OCI-LY1 (cell line): ENCODE measurements at regions not wholly inside any gene's neighbourhood (a gene's known extent, or its start where the extent isn't known, plus 50 kb on each side); places are given as distances from the start of the nearest gene placed in this dataset.

Experiments
- H2AFZ ChIP-seq: fragments of 200-600 bp; sonication (generic), shearing (Covaris generic); 2 replicates; pipeline ENCODE4 v1.6.0; 2014; ENCODE audit warnings: antibody characterized with exemption, mild to moderate bottlenecking, low read length
- H3F3A ChIP-seq: fragments of 200-600 bp; sonication (generic), shearing (Covaris generic); 2 replicates; pipeline ENCODE4 v1.6.0; 2014; ENCODE audit warnings: mild to moderate bottlenecking, antibody characterized with exemption, low read length, moderate library complexity; ENCODE audit not compliant: insufficient read depth
- H3K27ac ChIP-seq: fragments of 200-600 bp; sonication (generic); 2 replicates; pipeline ENCODE4 v1.5.1; 2014; ENCODE audit warnings: low read length, mixed run types, mild to moderate bottlenecking, low read depth; ENCODE audit not compliant: poor library complexity, severe bottlenecking
- H3K27me3 ChIP-seq: fragments of 200-600 bp; sonication (generic); 2 replicates; pipeline ENCODE4 v1.6.0; 2014; ENCODE audit warnings: antibody characterized with exemption, mild to moderate bottlenecking, low read length, moderate library complexity; ENCODE audit not compliant: insufficient read depth
- H3K36me3 ChIP-seq: fragments of 200-600 bp; sonication (generic); 2 replicates; pipeline ENCODE4 v1.6.1; 2014; ENCODE audit warnings: mild to moderate bottlenecking, antibody characterized with exemption, low read length, moderate library complexity, mixed read lengths; ENCODE audit not compliant: insufficient read depth
- H3K4me1 ChIP-seq: fragments of 200-600 bp; sonication (generic); 2 replicates; pipeline ENCODE4 v1.5.1; 2014; ENCODE audit warnings: mild to moderate bottlenecking, low read length, moderate library complexity; ENCODE audit not compliant: insufficient read depth, severe bottlenecking
- H3K4me2 ChIP-seq: fragments of 200-600 bp; sonication (generic), shearing (Covaris generic); 2 replicates; pipeline ENCODE4 v1.6.1; 2014; ENCODE audit warnings: low read length
- H3K4me3 ChIP-seq: fragments of 200-600 bp; sonication (generic); 2 replicates; pipeline ENCODE4 v1.5.1; 2014; ENCODE audit warnings: low read length, low read depth, mild to moderate bottlenecking, mixed read lengths; ENCODE audit not compliant: poor library complexity, severe bottlenecking
- H3K79me2 ChIP-seq: fragments of 200-600 bp; shearing (Covaris generic); 2 replicates; pipeline ENCODE4 v1.6.1; 2016; ENCODE audit warnings: mixed run types, low read length, mixed read lengths; ENCODE audit not compliant: insufficient read depth
- H3K9ac ChIP-seq: fragments of 200-600 bp; sonication (generic), shearing (Covaris generic); 2 replicates; pipeline ENCODE4 v1.6.1; 2014; ENCODE audit warnings: mild to moderate bottlenecking, low read length, mixed read lengths
- H3K9me2 ChIP-seq: fragments of 200-600 bp; sonication (generic), shearing (Covaris generic); 2 replicates; pipeline ENCODE4 v1.6.1; 2014; ENCODE audit warnings: low read depth, mild to moderate bottlenecking, low read length, mixed read lengths
- H3K9me3 ChIP-seq: fragments of 200-600 bp; shearing (Covaris generic); 2 replicates; pipeline ENCODE4 v1.6.1; 2014; ENCODE audit warnings: low read length, mixed read lengths
- H4K20me1 ChIP-seq: fragments of 200-600 bp; sonication (generic), shearing (Covaris generic); 2 replicates; pipeline ENCODE4 v1.6.0; 2016; ENCODE audit warnings: mild to moderate bottlenecking, low read length; ENCODE audit not compliant: insufficient read depth
- EZH2 ChIP-seq: fragments of 200-600 bp; sonication (generic), shearing (Covaris generic); IDR thresholded peaks from 2 replicates; pipeline ENCODE4 v1.8.0; 2017; ENCODE audit warnings: borderline replicate concordance, mixed run types, mild to moderate bottlenecking, antibody characterized with exemption, low read length, moderate library complexity, mixed read lengths
- TF ChIP-seq, protein P1 (sequence below): fragments of 200-600 bp; sonication (generic), shearing (Covaris generic); IDR thresholded peaks from 2 replicates; pipeline ENCODE4 v1.5.1; 2017; ENCODE audit warnings: mild to moderate bottlenecking, antibody characterized with exemption, low read length, moderate library complexity, mixed read lengths

DNA sequence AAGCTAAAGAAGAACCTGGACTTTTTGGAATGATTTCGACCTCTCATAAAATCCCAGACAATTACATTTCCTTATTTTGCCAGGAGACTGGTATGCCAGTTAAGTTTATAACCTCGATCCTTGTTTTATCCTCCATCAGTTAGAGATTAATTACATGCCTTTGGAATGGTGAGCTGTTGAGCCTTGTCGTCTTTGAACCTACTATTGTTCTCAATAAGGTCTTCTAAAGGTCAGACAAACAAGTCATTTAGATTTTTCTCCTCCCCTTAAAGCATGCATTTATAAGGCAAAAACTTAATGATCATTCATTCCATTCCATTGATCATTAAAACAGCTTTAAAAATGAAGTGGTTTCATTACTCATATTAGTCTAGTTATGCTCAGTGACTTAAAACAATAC lies 304.9 kb downstream of the DOCK8 start:
- no peak for TF ChIP-seq EZH2
- TF ChIP-seq, protein P1, sequence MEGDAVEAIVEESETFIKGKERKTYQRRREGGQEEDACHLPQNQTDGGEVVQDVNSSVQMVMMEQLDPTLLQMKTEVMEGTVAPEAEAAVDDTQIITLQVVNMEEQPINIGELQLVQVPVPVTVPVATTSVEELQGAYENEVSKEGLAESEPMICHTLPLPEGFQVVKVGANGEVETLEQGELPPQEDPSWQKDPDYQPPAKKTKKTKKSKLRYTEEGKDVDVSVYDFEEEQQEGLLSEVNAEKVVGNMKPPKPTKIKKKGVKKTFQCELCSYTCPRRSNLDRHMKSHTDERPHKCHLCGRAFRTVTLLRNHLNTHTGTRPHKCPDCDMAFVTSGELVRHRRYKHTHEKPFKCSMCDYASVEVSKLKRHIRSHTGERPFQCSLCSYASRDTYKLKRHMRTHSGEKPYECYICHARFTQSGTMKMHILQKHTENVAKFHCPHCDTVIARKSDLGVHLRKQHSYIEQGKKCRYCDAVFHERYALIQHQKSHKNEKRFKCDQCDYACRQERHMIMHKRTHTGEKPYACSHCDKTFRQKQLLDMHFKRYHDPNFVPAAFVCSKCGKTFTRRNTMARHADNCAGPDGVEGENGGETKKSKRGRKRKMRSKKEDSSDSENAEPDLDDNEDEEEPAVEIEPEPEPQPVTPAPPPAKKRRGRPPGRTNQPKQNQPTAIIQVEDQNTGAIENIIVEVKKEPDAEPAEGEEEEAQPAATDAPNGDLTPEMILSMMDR, result no peak
- H3K4me3 ChIP-seq, result no peak overlapping the region
- H3K9me2 ChIP-seq, result no peaks in the 10 kb centered on the region
- no peaks in the 10 kb centered on the region for H3K9me3 ChIP-seq
- no peaks in the 10 kb centered on the region for H3K27me3 ChIP-seq
- no peak overlapping the region for H2AFZ ChIP-seq
- H4K20me1 ChIP-seq, result no peaks in the 10 kb centered on the region
- H3K27ac ChIP-seq, result no peak overlapping the region
- H3F3A ChIP-seq, result no peaks in the 10 kb centered on the region
- peaks cover 13% of the 10 kb centered on the region for H3K4me1 ChIP-seq
- H3K79me2 ChIP-seq, result peaks cover 29% of the 10 kb centered on the region
- H3K4me2 ChIP-seq, result no peak overlapping the region
- no peaks in the 10 kb centered on the region for H3K36me3 ChIP-seq
- no peak overlapping the region for H3K9ac ChIP-seq

DNA sequence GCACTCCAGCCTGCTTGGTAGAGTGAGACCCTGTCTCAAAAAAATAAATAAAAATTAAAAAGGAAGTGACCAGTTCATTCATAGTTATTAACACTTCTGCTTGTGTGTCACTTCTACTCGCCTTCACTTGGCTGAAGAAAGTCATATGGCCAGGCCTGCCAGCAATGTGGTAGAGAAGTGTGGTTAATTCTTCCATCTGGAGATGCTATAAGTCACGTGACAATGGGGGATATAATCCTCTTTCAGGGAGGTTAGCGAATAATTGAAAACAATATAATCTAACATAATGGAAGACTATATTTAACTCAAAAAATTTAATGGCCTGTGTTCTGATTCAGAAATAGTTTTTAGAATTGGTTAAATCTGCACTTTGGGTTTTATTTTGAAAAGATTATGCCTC lies 305.6 kb downstream of the DOCK8 start:
- Histone ChIP-seq H3K79me2 (peaks cover 27% of the 10 kb centered on the region), H3K9ac (no peak overlapping the region), H3F3A (no peaks in the 10 kb centered on the region), H3K4me2 (no peak overlapping the region), H3K9me3 (no peaks in the 10 kb centered on the region), H3K4me1 (peaks cover 12% of the 10 kb centered on the region), H3K27ac (no peak overlapping the region), H3K9me2 (no peaks in the 10 kb centered on the region), H3K27me3 (no peaks in the 10 kb centered on the region), H3K4me3 (no peak overlapping the region), H3K36me3 (no peaks in the 10 kb centered on the region), H2AFZ (no peak overlapping the region), H4K20me1 (no peaks in the 10 kb centered on the region)
- TF ChIP-seq, protein P1, result no peak
- no peak for TF ChIP-seq EZH2

DNA sequence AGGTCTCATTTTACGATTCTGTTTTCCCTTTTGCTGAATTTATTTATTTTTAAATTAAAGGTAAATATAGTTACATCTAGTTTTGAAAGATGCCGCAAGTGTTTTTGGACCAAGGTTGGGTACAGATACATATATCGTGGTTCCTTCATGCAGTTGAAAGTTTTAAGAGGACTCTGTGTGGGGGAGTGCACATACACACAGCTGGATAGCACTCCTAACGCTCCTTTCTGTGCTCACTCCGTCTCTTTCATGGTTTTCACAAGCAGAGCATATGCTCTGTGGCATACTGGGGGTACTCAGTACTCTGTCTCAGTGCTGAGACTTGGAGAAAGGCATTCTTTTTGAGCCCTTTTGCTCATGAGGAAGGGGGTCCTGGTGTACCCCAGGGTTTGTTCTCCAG lies 307.5 kb downstream of the DOCK8 start:
- H3K9me2 ChIP-seq, result no peaks in the 10 kb centered on the region
- H3K4me3 ChIP-seq, result no peak overlapping the region
- no peaks in the 10 kb centered on the region for H3K9me3 ChIP-seq
- H3K79me2 ChIP-seq, result peaks cover 22% of the 10 kb centered on the region; the same call in 1 of the 2 replicates
- no peak overlapping the region for H2AFZ ChIP-seq
- TF ChIP-seq, protein P1, result no peak
- TF ChIP-seq EZH2, result no peak
- H3K4me2 ChIP-seq, result no peak overlapping the region
- H3K27me3 ChIP-seq, result no peaks in the 10 kb centered on the region
- no peaks in the 10 kb centered on the region for H3K4me1 ChIP-seq
- no peak overlapping the region for H3K9ac ChIP-seq
- H3F3A ChIP-seq, result no peaks in the 10 kb centered on the region
- H4K20me1 ChIP-seq, result no peaks in the 10 kb centered on the region
- H3K36me3 ChIP-seq, result no peaks in the 10 kb centered on the region
- no peak overlapping the region for H3K27ac ChIP-seq
